ENCODE measurements at regions not wholly inside any gene's neighbourhood (a gene's known extent, or its start where the extent isn't known, plus 50 kb on each side); places are given as distances from the start of the nearest gene placed in this dataset.

DNA sequence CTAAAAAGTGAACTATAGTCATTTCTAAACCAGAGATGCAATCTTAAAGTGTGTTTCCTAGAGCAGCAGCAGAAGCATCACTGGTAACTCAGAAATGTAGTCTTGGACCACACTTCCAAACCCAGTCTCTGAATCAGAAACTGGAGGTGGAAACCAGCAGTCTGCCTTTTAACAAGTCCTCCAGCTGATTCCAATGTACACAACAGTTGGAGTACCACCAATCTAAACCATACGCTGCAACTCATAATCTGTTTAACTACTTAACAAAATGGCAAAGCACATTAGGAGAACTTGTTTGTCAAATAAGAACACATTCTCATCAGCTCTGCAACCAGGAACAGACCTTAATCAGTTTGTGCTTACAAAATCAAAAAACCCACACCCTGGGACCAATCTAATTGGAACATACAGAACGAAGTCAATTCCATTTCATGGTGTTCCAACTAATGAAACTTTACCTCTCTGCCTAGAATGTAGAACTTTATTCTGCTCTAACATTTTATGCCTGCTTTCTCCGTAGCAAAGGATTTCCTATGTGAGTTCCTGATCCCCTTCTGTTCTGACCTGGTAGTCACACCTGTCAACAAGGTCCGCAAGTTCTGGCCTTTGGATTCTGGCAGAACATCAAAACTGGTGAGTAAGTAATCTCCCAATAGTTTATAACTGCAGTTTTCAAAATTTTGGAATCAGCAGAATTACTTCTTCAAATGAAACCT lies 390.4 kb downstream of the HTR1B start:
- DNase-seq: no peak

DNA sequence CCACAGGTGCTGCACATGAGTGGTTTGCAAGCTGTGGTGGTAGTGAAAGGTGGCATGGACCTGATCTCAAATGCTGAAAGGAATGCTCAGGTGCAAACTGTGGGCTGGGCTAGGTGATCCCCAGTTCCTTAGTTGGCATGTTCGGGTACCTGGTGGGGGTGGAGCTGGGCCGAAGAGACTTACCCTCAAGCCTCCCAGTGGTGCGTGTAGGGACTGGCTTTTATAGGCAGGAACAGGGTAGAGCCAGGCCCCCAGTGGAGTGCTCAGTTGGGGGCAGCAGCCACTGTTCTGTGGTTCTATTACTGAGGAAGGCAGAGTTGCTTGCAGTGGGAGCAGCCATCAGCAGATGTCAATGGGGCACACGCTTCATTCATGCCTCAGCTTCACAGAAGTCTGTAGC lies 399.8 kb downstream of the HTR1B start:
- no peak for DNase-seq

DNA sequence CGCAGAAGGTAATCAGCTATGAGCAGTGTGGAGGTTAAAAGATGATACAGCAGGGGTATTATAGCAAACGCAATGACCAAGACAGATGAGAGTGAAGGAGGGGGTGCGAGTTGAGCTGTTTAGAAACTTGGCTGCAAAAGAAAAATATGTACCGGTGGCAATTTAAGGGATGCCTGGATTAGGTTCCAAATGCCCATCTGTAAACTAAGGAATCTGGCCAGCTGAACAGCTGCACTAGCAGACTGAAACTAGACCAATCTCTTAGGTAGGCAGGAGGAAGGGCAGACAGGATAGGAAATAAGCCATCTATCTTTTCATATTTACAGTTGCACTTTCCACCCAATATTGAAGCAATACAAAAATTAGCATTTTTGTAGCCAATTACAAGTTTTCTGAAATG lies 407.6 kb downstream of the HTR1B start:
- DNase-seq: no peak

DNA sequence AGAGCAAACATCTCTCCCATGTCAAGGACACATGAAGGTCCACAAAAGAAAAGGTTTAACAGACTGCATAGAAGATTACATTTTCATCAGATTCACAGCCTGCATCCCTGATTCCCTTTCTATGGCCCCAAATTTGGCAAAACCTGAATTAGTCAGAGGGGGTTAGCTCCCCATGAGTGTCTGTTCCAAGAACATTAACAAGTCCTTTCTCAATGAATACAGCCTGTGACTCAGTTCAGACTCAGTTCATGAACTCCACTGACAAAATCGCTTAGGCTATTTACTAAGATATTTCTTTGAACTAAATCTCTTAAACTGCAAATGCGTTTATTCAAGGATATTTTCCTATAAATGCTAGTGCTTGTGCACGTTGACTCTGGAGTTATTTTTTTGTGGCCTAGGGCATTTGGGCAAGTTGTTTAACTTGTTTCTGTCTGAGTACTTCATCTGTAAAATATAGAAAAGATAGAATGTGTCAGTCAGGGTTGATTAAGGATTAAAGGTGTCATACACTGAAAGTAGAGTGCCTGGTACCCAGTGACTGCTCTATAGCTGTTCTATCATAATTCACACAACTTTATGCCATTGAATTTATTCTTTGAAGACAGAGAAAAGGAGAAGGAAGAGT lies 422.6 kb downstream of the HTR1B start:
- DNase-seq: no peak

DNA sequence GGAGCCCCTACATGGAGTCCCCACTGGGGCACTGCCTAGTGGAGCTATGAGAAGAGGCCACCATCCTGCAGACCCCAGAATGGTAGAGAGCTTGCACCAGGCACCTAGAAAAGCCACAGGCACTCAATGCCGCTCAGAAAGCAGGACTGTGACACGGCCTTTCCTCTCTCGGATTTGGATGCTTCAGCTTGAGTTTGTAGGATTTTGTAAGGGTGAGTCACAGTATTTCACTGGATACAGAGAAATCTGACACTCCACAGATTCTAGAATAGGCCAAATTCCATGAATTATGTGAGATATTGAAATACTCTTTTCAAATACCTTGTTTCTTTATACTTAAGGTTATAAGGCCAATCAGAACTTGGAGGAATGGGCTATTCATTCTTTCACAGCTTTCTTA lies 424.5 kb downstream of the HTR1B start:
- DNase-seq: no peak

DNA sequence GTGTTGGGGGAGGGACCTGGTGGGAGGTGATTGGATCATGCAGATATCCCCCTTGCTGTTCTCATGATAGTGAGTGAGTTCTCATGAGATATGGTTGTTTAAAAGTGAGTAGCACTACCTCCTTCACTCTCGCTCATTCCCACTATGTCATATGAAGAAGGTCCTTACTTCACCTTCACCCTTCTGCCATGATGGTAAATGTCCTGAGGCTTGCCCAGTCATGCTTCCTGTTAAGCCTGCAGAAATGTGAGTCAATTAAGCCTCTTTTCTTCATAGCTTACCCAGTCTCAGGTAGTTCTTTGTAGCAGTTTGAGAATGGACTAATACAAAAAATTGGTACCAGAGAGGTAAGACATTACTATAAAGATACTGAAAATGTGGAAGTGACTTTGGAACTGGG lies 425.9 kb downstream of the HTR1B start:
- DNase-seq: no peak

DNA sequence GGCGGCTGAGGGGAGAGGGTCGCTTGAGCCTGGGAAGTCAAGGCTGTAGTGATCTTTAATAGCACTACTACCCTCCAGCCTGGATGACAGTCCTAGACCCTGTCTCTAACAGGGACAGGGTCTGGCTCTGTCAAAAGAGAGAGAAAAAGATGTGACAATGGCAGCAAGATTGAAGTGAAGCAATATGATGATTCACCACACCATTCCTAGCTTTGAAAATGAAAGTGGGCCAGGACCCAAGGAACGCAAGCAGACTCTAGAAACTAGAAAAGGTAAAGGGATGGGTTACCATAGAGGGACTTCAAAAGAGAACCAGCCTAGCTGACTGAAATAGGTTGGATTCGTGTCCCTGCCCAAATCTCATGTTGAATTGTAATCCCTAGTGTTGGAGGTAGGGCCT lies 426.9 kb downstream of the HTR1B start:
- no peak for DNase-seq

DNA sequence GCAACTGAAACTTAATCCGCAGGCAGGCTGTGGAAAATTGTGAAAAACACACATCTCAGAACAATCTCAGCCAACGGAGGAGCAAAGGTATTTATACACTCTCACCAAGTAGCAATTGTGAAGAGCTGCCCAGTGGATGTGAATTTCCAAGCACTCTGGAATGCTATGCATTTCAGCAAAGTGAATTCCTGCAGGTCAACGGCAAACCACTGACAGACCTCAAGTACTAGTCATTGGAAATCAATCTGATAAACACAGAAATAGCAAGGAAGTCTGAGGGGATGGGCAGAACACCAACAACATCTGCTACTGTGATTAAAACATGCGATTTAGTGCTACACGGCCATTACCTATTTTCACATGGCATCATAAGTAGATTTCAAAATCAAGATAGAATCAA lies 429.1 kb downstream of the HTR1B start:
- no peak for DNase-seq

DNA sequence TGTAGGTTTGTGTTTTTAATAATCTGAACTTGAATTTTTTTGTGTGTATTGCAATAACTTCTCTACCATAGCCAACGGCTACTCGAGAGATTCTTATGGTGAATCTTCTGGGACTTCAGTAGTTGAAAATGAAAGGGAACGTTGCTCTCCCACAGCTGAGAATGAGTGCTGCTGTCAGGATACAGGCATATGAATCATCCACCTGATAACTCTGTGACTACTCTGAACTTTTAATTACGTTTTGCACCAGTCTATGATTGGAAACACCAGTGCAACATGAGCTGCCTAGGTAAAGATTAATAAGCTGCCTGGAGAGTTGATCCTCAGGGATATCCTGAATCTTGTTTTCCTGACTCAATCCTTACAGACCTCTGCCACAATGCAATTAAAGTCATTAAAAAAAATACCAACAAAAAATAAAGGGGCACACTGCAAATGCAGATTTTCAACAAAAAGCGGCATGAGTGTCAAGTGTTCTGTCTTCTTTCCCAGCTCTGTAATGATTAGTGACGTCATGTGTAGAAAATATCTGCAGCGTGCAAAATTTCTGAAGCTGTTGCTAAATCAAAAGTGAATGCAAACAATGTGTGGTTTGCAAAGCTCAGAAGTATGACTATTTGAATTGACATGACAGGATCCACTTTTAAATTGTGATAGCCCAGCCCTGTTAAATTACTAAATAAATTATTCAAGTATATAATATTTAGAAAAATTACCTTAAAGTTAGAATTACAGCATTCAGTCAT lies 432.2 kb downstream of the HTR1B start:
- DNase-seq: no peak

DNA sequence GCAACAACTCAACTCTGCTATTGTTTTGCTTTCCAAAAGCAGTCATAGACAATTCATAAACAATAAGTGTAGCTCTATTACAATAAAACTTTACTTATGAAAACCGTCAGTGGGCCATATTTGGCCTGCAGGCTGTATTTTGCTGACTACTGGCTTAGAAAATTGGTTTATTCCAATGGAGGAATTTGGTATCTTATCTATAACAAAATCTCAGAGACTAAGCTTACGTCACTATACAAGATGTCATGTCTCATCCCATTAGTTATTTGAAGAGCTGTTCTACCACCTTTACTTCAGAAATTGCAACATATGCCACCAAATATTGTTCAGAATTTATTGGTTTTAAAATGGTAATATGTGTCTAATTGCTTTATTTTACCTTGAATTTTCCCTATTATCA lies 436.9 kb downstream of the HTR1B start:
- no peak for DNase-seq

DNA sequence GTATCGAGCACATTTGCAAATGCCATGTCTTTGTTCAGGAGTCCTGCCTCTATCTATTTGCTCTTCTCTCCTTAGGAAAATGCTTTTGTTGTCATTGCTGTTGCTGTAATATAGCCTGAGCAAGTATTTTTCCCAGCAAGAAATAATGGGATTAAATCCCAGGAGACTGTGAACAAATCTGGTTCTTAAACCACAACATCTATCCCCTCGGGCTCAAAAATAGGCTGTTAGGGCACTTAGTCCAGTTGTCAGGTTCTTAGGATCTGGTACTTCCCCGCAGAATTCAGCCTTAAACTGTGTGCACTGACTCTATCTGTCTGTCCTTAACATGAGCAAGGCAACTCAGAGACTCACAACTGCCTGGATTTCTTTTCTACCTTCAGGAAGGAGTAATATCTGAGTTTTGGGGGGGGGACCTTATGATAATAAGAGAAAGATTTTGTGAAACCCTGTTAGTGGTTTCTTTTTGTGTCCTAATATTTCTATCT lies 437.5 kb downstream of the HTR1B start:
- DNase-seq: no peak

DNA sequence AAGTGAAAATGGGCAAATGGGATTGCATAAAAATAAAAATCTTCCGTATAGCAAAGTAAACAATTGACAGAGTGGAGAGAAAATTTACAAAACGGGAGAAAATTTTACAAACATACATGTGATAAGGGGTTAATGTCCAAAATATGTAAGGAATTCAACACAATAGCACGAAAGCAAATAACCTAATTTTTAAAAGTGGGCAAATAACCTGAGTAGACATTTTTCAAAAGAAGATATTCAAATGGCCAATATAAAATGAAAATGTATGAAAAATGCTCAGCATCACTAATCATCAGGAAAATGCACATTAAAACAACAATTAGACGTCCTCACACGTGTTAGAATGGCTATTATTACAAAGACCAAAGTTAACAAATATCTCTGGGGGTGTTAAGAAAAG lies 441.5 kb downstream of the HTR1B start:
- no peak for DNase-seq

DNA sequence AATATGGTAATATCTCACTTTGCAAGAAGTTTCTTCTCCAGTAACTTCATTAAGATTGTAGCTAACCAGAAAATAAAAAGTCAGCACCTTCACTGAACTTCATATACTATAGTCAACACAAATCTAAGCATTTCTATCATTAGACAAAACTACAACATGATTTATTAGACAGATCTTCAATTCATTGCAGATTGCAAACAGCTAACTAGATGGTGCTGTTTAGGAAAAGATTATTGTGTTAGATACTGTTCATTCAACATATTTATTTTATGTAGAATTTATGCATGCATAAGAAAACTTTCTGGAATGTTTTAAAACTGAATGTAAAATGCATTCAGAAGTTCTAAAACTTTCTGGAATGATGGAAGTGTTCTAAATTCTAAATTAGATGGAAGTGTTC lies 442.1 kb downstream of the HTR1B start:
- no peak for DNase-seq

DNA sequence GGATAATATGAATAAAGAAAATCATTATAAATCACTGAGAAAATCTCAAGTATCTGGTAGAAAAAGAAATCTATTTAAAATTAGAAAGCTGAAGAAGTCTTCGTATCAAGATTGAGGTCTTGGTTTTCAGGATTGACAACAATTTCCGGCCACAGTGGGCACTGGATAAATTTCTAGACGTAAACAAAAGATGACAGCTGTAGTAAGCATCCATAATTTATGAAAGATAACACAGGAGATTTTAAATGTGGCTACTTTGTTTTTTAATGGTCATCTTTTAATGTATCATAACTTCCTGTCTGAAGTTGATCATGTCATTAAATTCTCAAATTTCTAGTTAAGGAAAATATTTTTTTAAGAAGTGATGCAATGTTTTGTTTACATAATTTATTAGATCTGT lies 444.2 kb downstream of the HTR1B start:
- DNase-seq: no peak

DNA sequence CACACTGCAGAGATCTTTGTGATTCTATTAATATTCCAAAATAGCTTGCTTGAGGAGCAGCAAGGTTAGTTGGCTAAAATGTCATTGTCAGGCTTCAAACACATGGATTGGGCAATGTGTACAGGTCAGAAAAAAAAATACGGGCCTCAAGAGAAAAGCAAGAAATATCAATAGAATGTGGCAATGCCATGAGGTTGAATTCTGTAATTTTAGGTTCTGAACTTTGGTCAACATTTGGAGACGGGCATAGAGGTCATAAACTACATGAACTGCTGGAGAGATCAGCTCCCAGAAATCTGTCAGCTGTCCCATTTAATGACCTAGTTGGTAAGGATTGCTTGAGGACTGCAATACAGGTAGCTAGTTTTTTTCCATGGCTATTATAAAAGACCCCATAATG lies 445.8 kb downstream of the HTR1B start:
- no peak for DNase-seq

DNA sequence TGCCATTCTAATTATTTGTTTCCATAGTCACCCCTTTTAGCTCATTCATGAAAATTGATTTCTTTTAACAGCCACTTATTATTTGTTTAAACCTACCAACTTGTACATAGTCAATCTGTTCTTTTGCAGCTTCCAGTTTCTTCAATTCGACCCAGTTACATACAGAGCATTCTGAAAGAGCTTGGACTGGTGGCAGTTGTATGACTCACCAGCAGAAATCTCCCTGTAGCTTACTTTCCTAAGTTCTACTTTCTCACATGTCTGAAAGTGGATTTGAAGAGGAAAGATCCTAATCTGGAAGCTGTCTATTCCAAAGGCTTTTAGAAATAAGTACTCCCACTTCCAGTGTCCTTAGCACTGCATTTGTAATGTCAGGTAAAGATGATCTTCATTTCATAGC lies 447.9 kb downstream of the HTR1B start:
- no peak for DNase-seq

DNA sequence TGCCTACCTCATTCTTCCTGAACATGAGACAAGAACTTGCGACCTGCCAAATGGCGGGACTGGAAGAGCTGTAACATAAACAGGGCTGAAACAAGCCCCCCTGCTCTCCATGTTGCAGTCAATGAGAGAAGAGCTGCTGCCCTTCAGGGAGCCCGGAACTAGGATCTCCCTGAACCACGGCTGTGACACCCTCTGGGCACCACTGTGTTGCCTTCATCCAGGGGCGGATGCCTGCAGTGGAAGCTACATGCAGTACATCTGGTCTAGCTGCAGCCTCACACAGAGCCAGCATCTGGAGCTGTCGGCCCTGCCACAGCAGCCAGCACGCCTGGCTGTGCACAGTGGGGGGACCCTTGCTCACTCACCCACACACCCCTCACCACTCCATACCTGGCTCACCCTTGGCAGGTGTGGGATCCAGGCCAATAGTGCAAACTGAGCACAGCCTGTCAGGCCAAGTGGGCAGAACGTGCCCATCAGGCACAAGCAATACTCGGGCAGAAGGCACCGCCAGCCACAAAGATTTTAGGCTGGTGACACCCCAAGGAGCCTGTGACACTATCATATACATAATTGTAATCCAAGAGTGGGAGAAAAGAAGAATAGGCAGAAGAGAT lies 451.3 kb downstream of the HTR1B start:
- DNase-seq: no peak

DNA sequence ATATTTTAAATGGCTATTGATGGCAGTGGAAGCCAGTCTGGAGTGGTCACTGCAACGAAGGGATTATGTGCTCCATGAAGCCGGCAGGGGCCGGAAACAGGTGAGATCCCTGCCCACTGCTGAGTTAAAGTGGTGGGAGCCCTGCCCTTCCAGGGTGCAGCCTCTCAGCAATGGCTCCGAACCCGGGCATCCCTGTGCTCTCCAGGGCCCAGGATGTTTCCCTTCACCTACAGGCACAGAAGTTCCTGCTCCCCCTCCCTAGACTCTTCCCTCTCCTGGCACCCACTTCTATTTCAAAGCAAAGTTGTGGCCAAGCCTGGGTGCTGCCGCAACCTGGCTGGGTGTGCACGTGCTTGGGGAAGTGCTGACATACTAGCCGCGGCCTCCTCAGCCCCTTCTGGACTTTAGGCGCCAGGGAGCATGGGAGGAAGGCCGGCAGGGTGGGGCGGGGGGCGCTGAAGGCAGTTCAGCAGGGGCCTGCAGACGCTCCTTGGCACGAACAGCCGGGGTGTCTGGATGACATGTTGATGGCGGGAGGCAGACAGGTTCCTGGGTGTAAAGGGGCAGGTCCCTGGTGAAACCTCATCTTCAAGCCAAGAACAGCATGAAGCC lies 452.3 kb downstream of the HTR1B start:
- no peak for DNase-seq

DNA sequence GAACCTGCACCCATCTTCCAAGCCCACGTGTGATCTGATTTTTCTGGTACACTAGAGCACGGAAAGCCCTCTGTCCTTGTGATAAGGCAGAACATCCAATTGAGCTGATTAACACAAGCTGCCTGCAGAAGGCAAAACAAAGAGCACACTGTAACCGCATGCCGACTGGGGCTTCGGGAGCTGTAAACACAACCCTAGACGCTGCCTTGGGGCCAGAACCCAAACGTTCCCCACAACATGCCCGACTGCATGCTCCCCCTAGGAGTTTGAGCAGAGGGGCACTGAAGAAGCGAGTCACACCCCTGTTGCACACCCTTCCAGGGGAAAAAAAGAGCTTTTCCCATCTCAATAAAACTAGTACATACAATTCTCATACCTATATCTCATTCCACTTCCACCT lies 470.7 kb downstream of the HTR1B start:
- no peak for DNase-seq

DNA sequence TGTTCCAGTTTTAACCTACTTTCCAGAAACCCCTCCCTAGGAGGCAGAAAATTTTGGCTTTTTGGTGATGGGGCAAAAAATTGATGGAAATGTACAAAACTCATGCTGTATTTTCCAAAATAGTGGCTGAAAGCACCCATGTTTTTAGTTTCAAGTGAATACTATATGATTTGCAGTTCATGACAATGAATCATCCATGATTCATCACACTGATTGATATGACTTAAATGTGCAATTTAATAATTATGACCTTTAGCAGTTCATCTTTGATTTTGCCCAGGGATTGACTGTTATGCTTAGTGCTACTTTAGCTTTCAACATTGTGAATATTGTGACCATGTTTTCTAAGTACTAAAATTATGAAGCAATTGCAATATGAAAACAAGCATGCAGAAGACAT lies 478.7 kb downstream of the HTR1B start:
- DNase-seq: no peak

DNA sequence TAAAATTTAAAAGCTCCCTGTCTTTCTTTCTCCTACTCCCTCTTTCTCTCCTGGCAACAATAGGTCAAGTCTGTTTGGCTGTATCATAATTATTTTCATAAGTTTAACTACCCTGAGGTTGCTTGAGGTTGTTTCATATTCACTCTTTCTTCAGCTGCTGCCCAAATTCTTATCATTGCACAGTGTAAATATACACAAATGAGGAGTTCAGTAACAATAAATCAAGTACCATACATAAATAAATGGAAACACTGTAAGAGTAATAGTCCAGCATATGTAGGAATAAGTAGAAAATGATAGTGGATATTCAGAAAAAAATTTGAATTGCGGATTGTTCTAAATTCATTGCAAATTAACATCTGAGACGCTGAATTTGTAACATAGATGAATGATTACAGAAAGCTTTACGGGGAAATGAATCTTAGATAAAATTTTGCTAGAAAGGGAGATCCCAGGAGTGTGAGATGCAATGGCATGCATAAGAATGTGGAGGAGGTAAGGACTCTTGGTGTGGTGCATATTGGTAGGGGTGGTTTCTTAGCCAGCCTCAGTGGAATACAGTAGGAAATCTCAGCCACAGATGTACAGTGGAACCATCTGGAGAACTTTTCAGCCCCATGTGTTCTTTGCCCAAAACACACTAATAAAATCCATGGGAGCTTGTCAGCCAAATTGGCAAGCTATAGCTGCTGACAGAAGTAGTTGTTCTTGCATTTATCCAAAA lies 480.7 kb downstream of the HTR1B start:
- no peak for DNase-seq

DNA sequence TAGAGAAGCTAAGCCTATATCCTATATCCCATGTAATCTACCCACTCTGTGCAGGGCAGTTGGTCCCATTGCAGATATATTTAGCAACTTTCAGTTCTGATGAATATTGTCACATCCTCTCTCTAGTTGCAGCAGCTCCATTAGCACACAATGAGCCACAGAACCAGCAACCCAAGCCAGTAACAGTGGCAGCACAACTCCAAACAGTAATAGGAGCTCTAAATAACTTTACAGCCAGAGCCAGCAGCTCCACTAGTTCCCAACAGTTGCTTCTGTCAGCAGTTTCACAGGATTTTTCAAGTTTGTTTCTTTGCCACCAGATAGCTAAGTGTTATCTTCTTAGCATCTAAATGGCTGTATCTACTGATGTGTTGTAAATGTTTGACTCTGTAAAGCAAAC lies 490.8 kb downstream of the HTR1B start:
- no peak for DNase-seq
